ENCODE measurements at regions not wholly inside any gene's neighbourhood (a gene's known extent, or its start where the extent isn't known, plus 50 kb on each side); places are given as distances from the start of the nearest gene placed in this dataset.

DNA sequence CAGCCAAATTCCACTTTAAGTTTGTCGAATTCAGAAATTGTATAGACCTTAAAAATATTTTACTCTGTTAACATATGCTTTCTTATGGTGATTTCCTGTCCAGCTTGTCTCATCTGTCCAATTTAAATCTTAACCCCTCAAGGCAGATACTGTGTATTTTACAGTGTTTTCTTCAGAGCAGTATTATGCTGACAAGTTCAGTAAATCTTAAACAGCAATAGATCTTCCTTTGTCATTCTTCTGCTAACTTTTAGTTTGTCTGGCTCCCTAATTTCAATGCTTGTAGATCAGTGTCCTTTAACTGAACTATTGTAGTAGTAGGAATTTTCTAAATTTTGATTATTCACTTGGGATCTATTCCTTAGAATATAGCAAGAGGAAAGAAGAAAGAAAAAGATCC is 52.8 kb upstream of the MEIS1 start (continued):
- TF ChIP-seq TBP (IDR thresholded peaks at IDR 0.05; ENCODE audit: low read depth, low read length) (no peak), JUN (IDR thresholded peaks at IDR 0.05; ENCODE audit: low read depth, low read length) (no peak), POLR2A (IDR thresholded peaks at IDR 0.05; ENCODE audit: control extremely low read depth in 1 of 2, low read depth in 2 of 2, low read length in 2 of 2) (no peak), MAFK (IDR thresholded peaks at IDR 0.05; ENCODE audit: low read depth, low read length) (no peak), TAF7 (optimal IDR thresholded peaks at IDR 0.05; ENCODE audit: borderline replicate concordance, low read depth, low read length) (no peak)
